GM19239 (cell line): ENCODE measurements at regions not wholly inside any gene's neighbourhood (a gene's known extent, or its start where the extent isn't known, plus 50 kb on each side); places are given as distances from the start of the nearest gene placed in this dataset.
"Not testable (repeated sequence)": the region's sequence is repeated elsewhere in the genome, so short reads cannot be mapped to it uniquely, and the experiment has no call there.

Experiments
- DNase-seq: peaks from one replicate; pipeline ENCODE4 v3.0.0; 2011; ENCODE audit warnings: low spot score; ENCODE audit not compliant: insufficient read length
- FAIRE-seq: peaks from 2 replicates; lab custom pipeline; 2011; peaks lifted over from hg19 to GRCh38; lab: Jason Lieb, UNC

DNA sequence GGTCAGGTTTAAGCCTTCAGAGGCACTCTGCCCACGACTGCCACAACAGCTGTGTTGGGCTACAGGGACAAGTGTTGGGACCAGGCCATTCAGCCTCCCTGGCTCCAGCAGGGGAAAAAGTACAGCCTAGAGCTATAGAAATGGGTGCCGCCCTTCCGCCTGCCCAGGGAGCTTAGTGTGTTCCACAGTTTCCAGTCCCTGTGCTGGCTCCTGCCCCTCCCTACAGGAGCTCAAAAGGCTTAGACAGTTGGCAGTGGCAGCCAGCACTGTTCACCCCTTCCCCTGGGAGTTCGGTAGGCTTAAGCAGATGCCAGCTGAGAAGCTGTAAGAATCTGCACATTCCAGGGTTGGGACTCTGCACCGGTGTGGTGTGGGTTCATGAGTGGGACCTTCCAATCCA, 408.2 kb upstream of the INTU start:
- DNase-seq, result no peak
- no peak for FAIRE-seq

DNA sequence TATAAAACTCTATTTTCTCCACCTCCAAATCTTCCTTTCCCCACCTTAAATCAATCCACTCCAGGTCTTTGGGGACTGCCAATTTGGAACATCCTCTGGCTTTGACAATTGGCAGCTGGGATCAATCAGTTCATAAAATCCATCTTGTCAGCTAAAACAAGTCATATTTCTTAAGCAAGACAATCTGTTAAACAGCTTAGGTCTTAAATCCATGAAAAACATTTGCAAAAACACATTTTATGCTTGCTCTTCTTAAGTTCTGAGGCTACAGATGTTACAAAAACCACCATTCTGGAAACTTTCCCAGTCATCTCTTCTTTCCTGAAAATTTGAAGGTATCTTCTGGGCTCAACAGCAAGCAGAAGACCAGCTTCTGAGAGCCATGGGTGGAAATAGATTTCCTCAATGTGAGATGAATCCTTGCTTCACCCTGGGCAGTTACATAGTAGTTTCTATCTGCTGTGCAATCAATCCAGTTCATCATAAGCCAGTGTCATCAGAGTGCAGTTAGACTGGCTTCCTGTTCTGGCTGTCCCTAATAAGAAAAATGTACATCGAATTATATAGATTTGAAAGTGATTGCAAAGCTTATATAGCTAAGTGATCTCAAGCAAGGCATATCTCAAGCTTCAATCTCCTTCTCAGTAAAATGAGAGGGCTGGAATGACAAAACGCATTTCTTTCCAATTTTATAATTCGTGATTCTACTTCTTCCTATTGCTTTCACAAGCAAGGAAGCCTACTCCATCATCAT, 402.7 kb upstream of the INTU start:
- FAIRE-seq, result no peak
- DNase-seq, result no peak

DNA sequence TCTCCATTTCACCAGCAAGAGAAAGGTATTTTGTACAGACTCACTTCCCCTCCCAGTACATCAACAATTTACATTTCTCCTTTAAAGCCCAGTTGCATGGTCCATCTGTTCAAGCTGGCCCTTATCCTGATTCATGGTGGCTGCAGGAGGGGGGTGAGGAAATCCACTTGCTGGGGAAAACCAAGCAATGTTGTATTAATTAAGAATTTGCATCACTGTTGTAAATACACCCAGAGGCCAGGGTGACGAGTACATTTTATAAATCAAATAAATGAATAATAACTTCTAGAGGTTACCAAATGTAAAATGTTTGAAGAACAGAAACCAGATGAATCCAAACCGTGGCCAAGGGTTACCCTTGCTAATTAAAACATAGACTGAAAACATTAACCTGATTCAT, 395.9 kb upstream of the INTU start:
- no peak for FAIRE-seq
- no peak for DNase-seq

DNA sequence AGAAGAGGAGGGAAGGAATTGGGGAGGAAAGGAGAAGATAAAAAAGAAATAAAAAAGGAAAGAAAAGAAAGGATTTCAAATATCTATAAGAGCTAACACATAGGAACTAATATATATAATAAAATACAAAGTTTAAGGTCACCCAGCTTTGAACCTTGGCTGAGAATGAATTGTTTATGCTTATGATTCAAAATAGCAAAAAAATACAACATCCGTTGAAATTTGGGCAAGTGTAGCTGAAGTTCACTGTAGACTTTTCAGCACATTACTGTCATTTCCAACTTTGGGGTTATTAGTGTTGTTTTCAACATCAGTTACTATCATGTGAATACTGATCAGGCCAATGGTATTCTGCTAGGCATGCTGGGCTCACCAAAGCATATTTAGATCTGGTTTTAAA, 395.2 kb upstream of the INTU start:
- DNase-seq, result no peak
- no peak for FAIRE-seq

DNA sequence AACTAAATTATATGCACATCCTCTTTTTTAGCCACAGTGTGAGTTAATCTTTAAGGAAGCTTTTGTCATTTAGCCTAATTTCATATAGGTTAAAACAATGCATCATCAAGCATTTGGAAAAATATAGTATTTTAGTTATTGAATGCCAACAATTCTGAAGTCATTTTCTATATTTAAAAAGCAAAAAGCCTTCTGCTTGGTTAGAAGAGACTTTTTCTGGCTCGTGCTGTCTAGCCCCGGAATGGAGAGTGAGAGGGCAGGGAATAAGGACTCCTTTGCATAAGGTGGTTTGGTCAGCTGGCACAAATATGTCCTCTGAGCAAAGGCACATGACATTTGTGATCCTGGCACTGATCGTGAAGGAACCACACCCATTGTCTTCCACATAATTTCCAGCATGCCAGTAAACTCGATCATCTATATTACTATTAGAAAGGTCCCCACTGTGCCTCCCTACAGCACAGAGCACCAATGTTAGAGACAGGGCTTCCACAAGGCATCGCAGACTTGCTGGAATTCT, 393.7 kb upstream of the INTU start:
- no peak for FAIRE-seq
- no peak for DNase-seq

DNA sequence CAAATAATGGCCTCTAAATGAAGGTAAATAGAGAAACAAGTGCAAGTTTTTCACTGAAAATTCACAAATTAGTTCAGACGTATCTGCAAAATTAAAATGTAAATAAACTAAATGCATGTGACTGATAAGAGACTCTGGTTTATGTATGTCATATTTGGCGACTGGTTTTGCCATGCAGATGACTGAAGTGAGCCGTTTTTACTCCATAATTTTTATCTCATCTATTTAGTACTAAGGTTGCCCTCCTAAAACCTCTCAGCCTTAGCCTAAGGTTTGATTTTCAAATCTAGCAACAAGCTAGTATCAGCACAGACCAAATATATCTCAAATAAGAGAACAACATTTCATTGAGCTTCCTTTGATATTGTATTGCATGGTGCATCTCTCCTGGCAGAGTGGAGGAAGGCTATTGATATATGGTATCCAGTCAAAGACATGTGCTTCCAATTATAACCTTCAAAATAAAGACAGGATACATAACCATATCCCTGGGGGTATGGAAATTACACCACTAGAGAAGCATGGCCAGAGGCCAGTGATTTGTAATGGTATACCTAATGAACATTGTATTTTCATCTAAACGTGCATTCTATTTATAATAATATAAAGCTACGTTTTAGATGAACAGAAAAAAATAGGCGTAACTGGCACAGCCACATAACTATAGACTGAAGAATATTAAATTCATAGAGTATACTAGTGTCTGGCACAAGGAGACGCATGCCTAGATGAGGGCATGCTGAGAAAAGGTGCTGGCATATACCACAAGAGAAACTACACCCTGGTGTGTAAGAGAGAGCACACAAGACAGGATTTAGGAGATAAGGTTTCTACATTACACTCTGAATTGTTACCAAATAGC, 392.6 kb upstream of the INTU start:
- DNase-seq, result no peak
- no peak for FAIRE-seq

DNA sequence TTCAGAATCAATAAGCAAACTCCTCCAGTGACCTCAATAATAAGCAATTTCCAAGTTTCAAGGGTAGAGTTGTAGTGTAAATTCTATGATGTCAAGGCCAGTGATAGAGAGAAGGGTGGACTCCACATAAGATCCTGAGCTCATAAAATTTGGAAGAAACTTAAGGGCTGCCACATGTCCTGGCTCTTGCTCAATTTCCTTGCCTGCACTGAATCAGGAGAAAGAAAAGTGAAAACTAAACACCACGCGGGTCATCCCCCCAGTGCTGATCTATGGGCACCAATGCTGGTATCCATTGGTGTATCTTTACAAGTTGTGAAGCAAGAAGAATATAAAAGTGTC, 392.0 kb upstream of the INTU start:
- FAIRE-seq (no peak), DNase-seq (no peak)

DNA sequence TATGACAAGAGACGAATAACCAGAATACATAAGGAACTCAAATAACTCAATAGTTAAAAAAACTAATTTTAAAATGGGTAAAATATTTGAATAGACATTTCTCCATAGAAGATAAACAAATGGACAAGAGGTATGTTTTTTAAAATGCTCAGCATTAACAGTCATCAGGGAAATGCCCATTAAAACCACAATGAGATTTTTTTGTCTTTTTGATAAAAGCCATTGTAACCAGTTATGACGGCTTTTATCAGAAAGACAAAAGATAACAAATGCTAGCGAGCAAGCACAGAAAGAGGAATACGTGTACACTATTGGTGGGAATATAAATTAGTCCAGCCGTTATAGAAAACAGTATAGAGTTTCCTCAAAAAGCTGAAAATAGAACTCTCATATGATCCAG, 388.2 kb upstream of the INTU start:
- DNase-seq (no peak), FAIRE-seq (no peak)

DNA sequence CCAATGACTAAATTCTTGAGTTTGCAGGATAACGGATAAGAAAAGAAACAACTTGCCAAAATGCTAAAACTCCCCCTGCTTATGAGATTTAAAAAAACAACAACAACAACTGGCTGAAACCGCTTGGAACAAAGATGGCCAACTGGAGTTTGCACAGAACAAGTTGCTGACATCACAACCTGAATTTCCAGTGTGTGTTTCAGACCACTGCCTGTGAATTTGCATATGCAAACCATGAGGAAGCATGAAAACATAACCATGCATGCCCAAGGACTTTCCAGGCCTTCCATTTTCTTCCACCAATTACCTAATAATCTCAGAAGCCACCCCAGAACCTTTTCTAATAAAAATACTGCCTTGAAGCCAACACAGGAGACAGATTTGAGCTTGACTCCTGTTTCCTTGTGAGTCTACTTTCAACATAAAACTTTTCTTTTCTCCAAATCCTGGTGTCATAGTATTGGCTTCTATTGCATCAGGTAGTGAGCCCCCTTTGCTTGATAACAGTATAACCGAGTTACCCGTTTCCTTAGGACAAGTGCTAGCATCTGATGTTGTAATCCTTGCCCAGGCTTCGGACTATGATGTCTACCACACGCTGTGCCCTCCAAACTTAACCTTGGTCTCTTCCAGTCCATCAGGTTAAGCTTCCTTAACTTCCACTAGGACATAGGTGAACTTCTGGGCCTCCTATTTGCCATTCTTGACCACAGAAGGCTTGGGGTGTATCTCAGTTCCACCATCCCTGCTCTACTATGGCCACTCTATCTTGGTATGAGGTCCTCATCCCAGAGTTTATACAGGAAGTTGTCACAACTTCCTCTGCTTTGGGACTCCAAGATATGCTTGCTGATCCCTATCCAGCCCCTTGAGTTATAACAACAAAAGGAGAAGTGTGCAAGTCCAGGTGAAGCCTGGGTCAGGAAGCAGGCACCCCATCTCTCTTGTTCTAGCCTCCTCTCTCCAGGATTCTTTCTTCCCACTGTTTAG, 385.5 kb upstream of the INTU start:
- no peak for DNase-seq
- FAIRE-seq, result no peak

DNA sequence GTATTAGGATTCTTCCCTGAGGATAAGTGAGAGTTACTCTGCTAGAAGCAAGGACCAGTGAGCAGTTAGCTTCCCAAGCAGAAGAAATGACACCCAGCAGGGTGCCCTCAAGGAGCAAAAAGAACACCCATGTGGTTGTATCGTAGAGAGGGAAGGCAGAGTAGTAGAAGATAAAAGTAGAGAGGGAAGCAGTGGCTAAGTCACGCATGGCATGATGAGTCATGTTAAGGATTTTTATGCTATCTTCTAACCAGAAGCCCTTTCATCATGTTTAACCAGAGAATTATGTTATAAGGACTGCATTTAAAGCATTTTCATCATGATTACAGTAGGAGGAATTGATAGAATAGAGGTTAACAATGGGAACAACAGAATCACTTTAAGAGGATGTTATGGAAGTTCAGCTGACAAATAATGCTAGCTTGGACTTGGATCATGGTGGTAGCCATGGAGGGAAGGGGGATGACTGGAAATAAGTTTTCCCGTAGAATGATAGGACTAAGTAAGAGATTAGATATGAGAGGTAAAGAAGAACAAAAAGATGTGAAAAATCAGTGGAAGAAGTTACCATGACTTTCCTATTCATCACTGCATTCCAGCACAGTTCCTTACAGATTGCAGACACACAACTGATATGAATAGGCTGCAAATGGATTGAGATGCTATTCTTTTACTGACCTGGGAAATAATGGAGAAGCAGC, 383.5 kb upstream of the INTU start:
- FAIRE-seq (no peak), DNase-seq (no peak)

DNA sequence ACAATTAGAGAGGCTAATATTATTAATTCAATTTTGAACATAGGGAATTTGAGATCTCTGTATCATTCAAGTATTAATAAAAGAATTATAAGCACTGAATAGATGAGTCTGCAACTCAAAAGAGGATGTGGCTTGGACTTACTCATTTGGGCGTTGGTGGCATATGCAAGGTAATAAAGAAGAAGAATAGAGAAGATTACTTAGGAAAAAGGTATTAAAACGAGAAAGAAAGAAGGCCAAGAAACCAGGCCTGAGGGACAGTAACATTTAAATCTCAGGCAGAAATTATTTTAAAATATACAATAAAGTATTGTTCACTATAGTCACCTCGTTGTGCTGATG, 383.0 kb upstream of the INTU start:
- DNase-seq (no peak), FAIRE-seq (no peak)

DNA sequence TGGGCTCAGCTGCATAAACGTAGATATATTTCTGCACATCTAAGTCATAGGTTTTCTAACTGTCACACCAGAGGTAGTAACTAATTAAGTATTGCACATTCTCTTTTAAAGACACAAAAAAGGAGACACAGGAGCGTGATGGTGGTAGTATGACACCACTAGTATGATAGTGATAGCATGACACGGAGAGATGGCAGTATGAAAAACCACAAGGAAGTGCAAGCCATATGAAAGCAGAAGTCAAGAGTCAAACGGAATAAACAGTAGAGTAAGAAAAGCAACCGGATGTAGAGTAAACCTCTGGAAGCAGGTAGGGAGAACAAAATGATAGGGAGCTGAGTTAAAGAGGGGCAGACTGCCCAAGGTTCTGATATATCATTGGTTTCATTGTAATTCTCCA, 382.2 kb upstream of the INTU start:
- no peak for FAIRE-seq
- DNase-seq, result no peak

DNA sequence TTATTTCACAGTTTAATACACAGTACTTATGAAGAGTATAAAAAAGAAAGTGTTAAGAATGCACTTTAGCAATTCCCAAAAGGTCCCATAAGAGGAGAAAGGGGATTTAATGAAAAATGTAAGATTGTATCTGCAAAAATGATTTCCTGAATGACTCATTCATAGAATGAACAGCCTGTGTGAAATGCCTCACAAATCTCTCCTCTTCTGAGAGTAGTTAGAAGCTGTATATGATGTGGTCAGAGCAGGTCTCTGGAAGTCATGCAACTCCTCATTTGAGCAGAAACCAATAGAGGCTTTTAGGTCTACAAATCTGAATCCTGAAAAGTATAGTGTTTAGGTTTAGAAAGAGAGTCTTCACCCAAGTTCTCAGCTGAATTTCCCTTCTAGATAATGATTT, 381.3 kb upstream of the INTU start:
- FAIRE-seq (no peak), DNase-seq (no peak)

DNA sequence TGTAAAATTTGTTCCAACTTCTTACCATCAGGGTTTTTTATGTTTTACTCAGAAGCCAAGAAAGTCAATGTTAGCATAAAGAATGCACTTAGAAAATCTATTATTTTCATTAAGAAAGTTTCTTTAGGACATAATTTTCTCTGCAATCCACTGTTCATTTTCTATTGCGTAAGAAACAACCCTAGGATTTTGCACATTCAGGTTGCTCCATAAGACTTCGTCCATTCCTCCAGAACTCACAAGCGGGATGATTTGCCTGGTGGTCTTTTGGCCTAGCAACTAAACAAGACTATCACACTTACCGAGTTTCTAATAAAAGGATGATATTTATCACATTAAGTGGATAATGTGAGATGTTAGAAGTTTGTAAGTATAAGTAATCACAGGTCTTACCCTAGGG, 376.3 kb upstream of the INTU start:
- FAIRE-seq (no peak), DNase-seq (no peak)

DNA sequence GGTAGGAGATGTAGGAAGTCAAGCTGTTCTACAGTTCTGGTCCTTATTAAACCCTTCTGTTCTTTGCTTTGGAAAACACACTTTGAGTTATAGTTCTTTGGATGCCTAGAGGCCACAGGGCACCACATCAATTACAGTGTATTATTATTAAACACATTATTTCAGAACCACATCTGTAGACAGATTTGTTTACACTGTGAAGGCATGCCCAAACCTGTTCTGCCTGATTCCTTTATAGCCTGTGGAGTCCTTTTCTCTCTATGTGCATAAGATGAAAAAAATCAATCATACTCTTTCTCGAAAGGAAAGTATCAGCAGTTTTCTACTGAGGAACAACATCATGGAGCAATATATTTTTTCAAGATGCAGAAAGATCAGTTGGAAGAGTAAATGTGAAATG, 371.3 kb upstream of the INTU start:
- DNase-seq, result no peak
- no peak for FAIRE-seq

DNA sequence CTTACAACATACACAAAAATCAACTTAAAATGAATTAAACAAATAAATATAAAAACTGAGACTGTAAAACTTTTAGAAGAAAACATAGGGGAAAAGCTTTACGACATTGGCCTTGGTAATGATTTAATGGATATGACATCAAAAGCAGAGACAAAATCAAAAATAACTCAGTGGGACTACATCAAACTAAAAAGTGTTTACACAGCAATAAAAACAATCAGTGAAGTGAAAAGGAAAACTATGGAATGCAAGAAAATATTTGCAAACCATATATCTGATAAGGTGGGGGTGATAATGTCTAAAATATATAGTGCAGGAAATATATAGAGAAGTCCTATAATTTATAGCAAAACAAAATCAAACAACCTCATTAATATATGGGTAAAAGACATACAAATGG, 364.4 kb upstream of the INTU start:
- FAIRE-seq, result no peak
- DNase-seq, result no peak

DNA sequence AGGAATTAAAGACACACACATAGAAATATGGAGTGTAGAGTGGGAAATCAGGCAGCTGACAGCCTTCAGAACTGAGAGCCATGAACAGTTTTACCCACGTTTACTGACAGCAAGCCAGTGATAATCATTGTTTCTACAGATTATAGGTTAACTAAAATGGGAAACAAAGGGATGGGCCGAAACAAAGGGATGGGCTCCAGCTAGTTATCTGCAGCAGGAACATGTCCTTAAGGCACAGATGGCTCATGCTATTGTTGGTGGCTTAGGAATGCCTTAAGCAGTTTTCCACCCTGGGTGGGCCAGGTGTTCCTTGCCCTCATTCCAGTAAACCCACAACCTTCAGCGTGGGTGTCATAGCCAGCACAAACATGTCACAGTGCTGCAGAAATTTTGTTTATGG, 355.7 kb upstream of the INTU start:
- FAIRE-seq, DNase-seq: not testable (repeated sequence)

DNA sequence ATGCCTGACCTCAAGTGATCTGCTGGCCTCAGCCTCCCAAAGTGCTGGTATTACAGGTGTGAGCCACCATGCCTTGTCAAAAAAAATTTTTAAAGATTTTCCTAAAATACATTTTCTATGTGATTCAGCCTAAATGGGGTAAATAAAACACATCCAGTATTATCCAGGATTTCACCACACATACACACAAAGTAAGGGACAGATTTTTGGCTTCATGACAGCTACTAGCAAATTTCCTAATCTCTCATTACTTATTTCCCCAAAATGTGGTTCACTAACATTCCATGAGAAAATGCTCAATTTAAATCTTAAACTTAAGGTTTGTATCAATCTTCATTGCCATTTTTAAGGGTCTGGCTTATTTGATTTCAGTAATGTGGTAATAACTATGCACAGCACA, 348.5 kb upstream of the INTU start:
- FAIRE-seq (no peak), DNase-seq (no peak)

DNA sequence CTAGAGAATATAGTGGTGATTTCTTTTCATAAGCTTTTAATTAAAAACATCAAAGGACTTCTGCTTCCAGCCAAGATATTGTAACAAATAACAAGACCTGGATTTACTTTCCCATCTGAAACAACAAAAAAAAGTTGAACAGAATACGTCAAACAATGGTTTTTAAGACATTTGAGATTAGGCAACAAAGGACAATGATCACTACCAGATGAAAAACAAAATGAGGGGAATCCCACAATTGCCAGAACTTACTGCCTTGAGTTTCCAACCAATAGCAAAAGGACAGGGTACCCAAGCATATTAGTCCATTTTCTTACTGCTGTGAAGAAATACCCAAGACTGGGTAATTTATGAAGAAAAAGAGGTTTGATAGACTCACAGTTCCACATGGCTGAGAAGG, 341.4 kb upstream of the INTU start:
- no peak for FAIRE-seq
- no peak for DNase-seq

DNA sequence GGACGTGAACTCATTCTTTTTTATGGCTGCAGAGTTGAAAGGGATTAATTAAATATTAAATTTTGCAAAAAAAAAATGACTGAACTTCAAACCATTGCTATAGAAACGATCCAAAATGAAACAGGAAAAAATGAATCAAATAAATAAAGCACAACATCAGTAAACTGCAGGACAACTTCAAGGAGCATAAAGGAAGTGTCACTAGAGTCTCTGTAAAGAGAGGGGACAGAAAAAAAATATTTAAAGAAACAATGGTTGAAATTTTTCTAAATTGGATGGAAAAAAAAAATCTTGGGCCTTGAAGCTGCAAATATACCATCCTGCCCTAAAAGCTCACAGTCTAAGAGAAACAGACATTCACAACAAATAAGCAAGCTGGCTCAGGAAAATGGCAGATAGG, 339.3 kb upstream of the INTU start:
- no peak for FAIRE-seq
- DNase-seq, result no peak
